ENCODE measurements at regions not wholly inside any gene's neighbourhood (a gene's known extent, or its start where the extent isn't known, plus 50 kb on each side); places are given as distances from the start of the nearest gene placed in this dataset.

- no peak overlapping the region for H3K9ac ChIP-seq (ENCODE audit: low read length)
- H4K20me1 ChIP-seq (ENCODE audit: insufficient read depth, low read length) = no peaks in the 10 kb centered on the region
- no peak overlapping the region for H3K27ac ChIP-seq (ENCODE audit: low read length)
- no peak overlapping the region for H3K4me2 ChIP-seq (ENCODE audit: low read length)
- no peak overlapping the region for H2AFZ ChIP-seq (ENCODE audit: low read depth, low read length)
- no peak for TF ChIP-seq EZH2phosphoT487 (IDR thresholded peaks at IDR 0.05; ENCODE audit: low read depth)
- TF ChIP-seq, protein P1, sequence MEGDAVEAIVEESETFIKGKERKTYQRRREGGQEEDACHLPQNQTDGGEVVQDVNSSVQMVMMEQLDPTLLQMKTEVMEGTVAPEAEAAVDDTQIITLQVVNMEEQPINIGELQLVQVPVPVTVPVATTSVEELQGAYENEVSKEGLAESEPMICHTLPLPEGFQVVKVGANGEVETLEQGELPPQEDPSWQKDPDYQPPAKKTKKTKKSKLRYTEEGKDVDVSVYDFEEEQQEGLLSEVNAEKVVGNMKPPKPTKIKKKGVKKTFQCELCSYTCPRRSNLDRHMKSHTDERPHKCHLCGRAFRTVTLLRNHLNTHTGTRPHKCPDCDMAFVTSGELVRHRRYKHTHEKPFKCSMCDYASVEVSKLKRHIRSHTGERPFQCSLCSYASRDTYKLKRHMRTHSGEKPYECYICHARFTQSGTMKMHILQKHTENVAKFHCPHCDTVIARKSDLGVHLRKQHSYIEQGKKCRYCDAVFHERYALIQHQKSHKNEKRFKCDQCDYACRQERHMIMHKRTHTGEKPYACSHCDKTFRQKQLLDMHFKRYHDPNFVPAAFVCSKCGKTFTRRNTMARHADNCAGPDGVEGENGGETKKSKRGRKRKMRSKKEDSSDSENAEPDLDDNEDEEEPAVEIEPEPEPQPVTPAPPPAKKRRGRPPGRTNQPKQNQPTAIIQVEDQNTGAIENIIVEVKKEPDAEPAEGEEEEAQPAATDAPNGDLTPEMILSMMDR (IDR thresholded peaks at IDR 0.05; ENCODE audit: low read depth, low read length) = no peak
- no peaks in the 10 kb centered on the region for H3K79me2 ChIP-seq (ENCODE audit: low read length)
- H3K9me3 ChIP-seq (ENCODE audit: insufficient read depth, low read length) = no peaks in the 10 kb centered on the region
- H3K4me1 ChIP-seq (ENCODE audit: low read length) = peaks cover 5% of the 10 kb centered on the region; the same call in 1 of the 2 replicates
- no peaks in the 10 kb centered on the region for H3K27me3 ChIP-seq (ENCODE audit: low read depth, low read length)
- no peak overlapping the region for H3K4me3 ChIP-seq (ENCODE audit: low read length)
- H3K36me3 ChIP-seq (replicated peaks; ENCODE audit: low read depth, low read length) = no peaks in the 10 kb centered on the region
Measured at GRCh38 chr21:16311229-16311628, 581.4 kb downstream of the USP25 start.

- no peak for TF ChIP-seq EZH2phosphoT487 (IDR thresholded peaks at IDR 0.05; ENCODE audit: low read depth)
- TF ChIP-seq, protein P1 (IDR thresholded peaks at IDR 0.05; ENCODE audit: low read depth, low read length) = no peak
- no peak overlapping the region for H3K4me2 ChIP-seq (ENCODE audit: low read length)
- H3K4me3 ChIP-seq (ENCODE audit: low read length) = no peak overlapping the region
- no peaks in the 10 kb centered on the region for H3K79me2 ChIP-seq (ENCODE audit: low read length)
- no peaks in the 10 kb centered on the region for H3K36me3 ChIP-seq (replicated peaks; ENCODE audit: low read depth, low read length)
- H3K9me3 ChIP-seq (ENCODE audit: insufficient read depth, low read length) = no peaks in the 10 kb centered on the region
- no peaks in the 10 kb centered on the region for H4K20me1 ChIP-seq (ENCODE audit: insufficient read depth, low read length)
- H2AFZ ChIP-seq (ENCODE audit: low read depth, low read length) = no peak overlapping the region
- no peak overlapping the region for H3K27ac ChIP-seq (ENCODE audit: low read length)
- H3K9ac ChIP-seq (ENCODE audit: low read length) = no peak overlapping the region
- H3K4me1 ChIP-seq (ENCODE audit: low read length) = peaks cover 5% of the 10 kb centered on the region; the same call in 1 of the 2 replicates
- no peaks in the 10 kb centered on the region for H3K27me3 ChIP-seq (ENCODE audit: low read depth, low read length)
Measured at GRCh38 chr21:16312321-16312720, 582.5 kb downstream of the USP25 start.

DNA sequence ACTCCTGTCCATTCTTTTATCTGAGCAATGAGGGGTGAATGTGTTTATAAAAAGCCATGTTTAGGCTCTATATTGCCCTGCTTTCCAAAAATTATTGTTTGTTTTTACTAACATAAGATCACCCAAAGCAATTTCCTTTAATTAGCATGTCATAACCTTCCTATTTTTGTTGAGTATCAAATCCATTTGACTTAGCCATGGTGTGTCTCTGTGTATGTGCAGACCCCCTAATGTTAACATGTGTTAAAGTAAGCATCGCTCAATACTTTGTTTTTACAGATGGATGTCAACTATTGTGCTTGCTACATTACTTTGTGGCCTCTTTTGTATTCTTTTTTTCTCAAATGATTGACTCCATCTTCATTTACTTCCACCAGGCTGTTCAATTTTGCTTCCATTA is 585.4 kb downstream of the USP25 start:
- H2AFZ ChIP-seq (ENCODE audit: low read depth, low read length) = no peak overlapping the region
- no peaks in the 10 kb centered on the region for H3K36me3 ChIP-seq (replicated peaks; ENCODE audit: low read depth, low read length)
- H3K4me3 ChIP-seq (ENCODE audit: low read length) = no peak overlapping the region
- no peaks in the 10 kb centered on the region for H3K9me3 ChIP-seq (ENCODE audit: insufficient read depth, low read length)
- no peaks in the 10 kb centered on the region for H4K20me1 ChIP-seq (ENCODE audit: insufficient read depth, low read length)
- no peak overlapping the region for H3K9ac ChIP-seq (ENCODE audit: low read length)
- H3K27ac ChIP-seq (ENCODE audit: low read length) = no peak overlapping the region
- H3K79me2 ChIP-seq (ENCODE audit: low read length) = no peaks in the 10 kb centered on the region
- H3K4me2 ChIP-seq (ENCODE audit: low read length) = no peak overlapping the region
- TF ChIP-seq EZH2phosphoT487 (IDR thresholded peaks at IDR 0.05; ENCODE audit: low read depth) = no peak
- TF ChIP-seq, protein P1 (IDR thresholded peaks at IDR 0.05; ENCODE audit: low read depth, low read length) = no peak
- no peaks in the 10 kb centered on the region for H3K4me1 ChIP-seq (ENCODE audit: low read length)
- H3K27me3 ChIP-seq (ENCODE audit: low read depth, low read length) = no peaks in the 10 kb centered on the region

GRCh38 chr21:16318651-16319300 is 589.0 kb downstream of the USP25 start:
- no peaks in the 10 kb centered on the region for H4K20me1 ChIP-seq (ENCODE audit: insufficient read depth, low read length)
- H2AFZ ChIP-seq (ENCODE audit: low read depth, low read length) = no peak overlapping the region
- H3K4me3 ChIP-seq (ENCODE audit: low read length) = no peak overlapping the region
- H3K79me2 ChIP-seq (ENCODE audit: low read length) = no peaks in the 10 kb centered on the region
- no peak overlapping the region for H3K9ac ChIP-seq (ENCODE audit: low read length)
- H3K27ac ChIP-seq (ENCODE audit: low read length) = no peak overlapping the region
- no peaks in the 10 kb centered on the region for H3K27me3 ChIP-seq (ENCODE audit: low read depth, low read length)
- H3K4me1 ChIP-seq (ENCODE audit: low read length) = no peaks in the 10 kb centered on the region
- TF ChIP-seq EZH2phosphoT487 (IDR thresholded peaks at IDR 0.05; ENCODE audit: low read depth) = no peak
- TF ChIP-seq, protein P1 (IDR thresholded peaks at IDR 0.05; ENCODE audit: low read depth, low read length) = no peak
- no peaks in the 10 kb centered on the region for H3K36me3 ChIP-seq (replicated peaks; ENCODE audit: low read depth, low read length)
- no peaks in the 10 kb centered on the region for H3K9me3 ChIP-seq (ENCODE audit: insufficient read depth, low read length)
- H3K4me2 ChIP-seq (ENCODE audit: low read length) = no peak overlapping the region
